ENCODE measurements at regions not wholly inside any gene's neighbourhood (a gene's known extent, or its start where the extent isn't known, plus 50 kb on each side); places are given as distances from the start of the nearest gene placed in this dataset.
"Not testable (repeated sequence)": the region's sequence is repeated elsewhere in the genome, so short reads cannot be mapped to it uniquely, and the experiment has no call there.

GRCh38 chrX:67044866-67045265 lies 406.0 kb upstream of the EDA2R start:
- H3K36me3 ChIP-seq (ENCODE audit: low read depth, missing control alignments) = no peaks in the 10 kb centered on the region
- no peaks in the 10 kb centered on the region for H3K4me1 ChIP-seq
- WGBS, 2 donors = 35 to 60% methylated on average over 2 of the region's 2 CpGs
- no peaks in the 10 kb centered on the region for H3K27me3 ChIP-seq
- H3K27ac ChIP-seq = no peak overlapping the region
- H3K4me3 ChIP-seq = no peak overlapping the region
- no peaks in the 10 kb centered on the region for H3K9me3 ChIP-seq
- TF ChIP-seq CTCF (IDR thresholded peaks at IDR 0.05) = no peak
- TF ChIP-seq POLR2A (IDR thresholded peaks at IDR 0.05) = no peak
- intact Hi-C loops (cut with DNase I; ENCODE audit: low total_unique reads) = no loop called here
- DNase-seq = no peak

GRCh38 chrX:67044029-67044653 lies 405.3 kb upstream of the EDA2R start:
- 45% methylated on average over 4 of the region's 4 CpGs for WGBS, 2 donors
- Histone ChIP-seq H3K4me3 (no peak overlapping the region), H3K27ac (no peak overlapping the region), H3K4me1 (no peaks in the 10 kb centered on the region), H3K36me3 (ENCODE audit: low read depth, missing control alignments) (no peaks in the 10 kb centered on the region), H3K9me3 (no peaks in the 10 kb centered on the region), H3K27me3 (no peaks in the 10 kb centered on the region)
- no peak for TF ChIP-seq POLR2A (IDR thresholded peaks at IDR 0.05)
- no peak for TF ChIP-seq CTCF (IDR thresholded peaks at IDR 0.05)
- intact Hi-C loops (cut with DNase I; ENCODE audit: low total_unique reads) = no loop called here
- no peak for DNase-seq

- Histone ChIP-seq H3K9me3 (no peaks in the 10 kb centered on the region), H3K4me3 (no peak overlapping the region), H3K36me3 (ENCODE audit: low read depth, missing control alignments) (no peaks in the 10 kb centered on the region), H3K4me1 (no peaks in the 10 kb centered on the region), H3K27ac (no peak overlapping the region), H3K27me3 (no peaks in the 10 kb centered on the region)
- intact Hi-C loops (cut with DNase I; ENCODE audit: low total_unique reads) = no loop called here
- WGBS, 2 donors = 93% methylated on average over 1 of the region's 1 CpG; no CpG with 5 or more reads in 1 of the 2 donors
- TF ChIP-seq CTCF (IDR thresholded peaks at IDR 0.05) (no peak), POLR2A (IDR thresholded peaks at IDR 0.05) (no peak)
- DNase-seq = no peak
Measured at GRCh38 chrX:67004451-67004850, 365.6 kb upstream of the EDA2R start.

- no peaks in the 10 kb centered on the region for H3K27me3 ChIP-seq
- TF ChIP-seq CTCF (IDR thresholded peaks at IDR 0.05) (no peak), POLR2A (IDR thresholded peaks at IDR 0.05) (no peak)
- intact Hi-C loops (cut with DNase I; ENCODE audit: low total_unique reads) = no loop called here
- no peaks in the 10 kb centered on the region for H3K4me1 ChIP-seq
- no peaks in the 10 kb centered on the region for H3K9me3 ChIP-seq
- DNase-seq = no peak
- H3K27ac ChIP-seq = no peak overlapping the region
- WGBS, 2 donors = 63% methylated on average over 1 of the region's 2 CpGs; no CpG with 5 or more reads in 1 of the 2 donors
- H3K4me3 ChIP-seq = no peak overlapping the region
- no peaks in the 10 kb centered on the region for H3K36me3 ChIP-seq (ENCODE audit: low read depth, missing control alignments)
Measured at GRCh38 chrX:66994729-66995128, 355.9 kb upstream of the EDA2R start.

- intact Hi-C loops (cut with DNase I; ENCODE audit: low total_unique reads); H3K4me1 ChIP-seq: not testable (repeated sequence)
- WGBS, 2 donors = 87 to 100% methylated on average over 2 of the region's 2 CpGs
Measured at GRCh38 chrX:66992077-66992476, 353.2 kb upstream of the EDA2R start.

More at GRCh38 chrX:66992077-66992476, 353.2 kb upstream of the EDA2R start:
- DNase-seq; H3K4me3 ChIP-seq; H3K36me3 ChIP-seq (ENCODE audit: low read depth, missing control alignments); H3K9me3 ChIP-seq; H3K27ac ChIP-seq; H3K27me3 ChIP-seq: not testable (repeated sequence)
